Right renal cortex interstitium (tissue), 3 donors: ENCODE measurements at regions not wholly inside any gene's neighbourhood (a gene's known extent, or its start where the extent isn't known, plus 50 kb on each side); places are given as distances from the start of the nearest gene placed in this dataset.

Experiments used
- DNase-seq, 3 donors: peaks; one replicate each; pipeline ENCODE4 v3.0.0-alpha.2; 2013; ENCODE audit warnings: low read depth in 3 of 3, low spot score in 2 of 3

DNA sequence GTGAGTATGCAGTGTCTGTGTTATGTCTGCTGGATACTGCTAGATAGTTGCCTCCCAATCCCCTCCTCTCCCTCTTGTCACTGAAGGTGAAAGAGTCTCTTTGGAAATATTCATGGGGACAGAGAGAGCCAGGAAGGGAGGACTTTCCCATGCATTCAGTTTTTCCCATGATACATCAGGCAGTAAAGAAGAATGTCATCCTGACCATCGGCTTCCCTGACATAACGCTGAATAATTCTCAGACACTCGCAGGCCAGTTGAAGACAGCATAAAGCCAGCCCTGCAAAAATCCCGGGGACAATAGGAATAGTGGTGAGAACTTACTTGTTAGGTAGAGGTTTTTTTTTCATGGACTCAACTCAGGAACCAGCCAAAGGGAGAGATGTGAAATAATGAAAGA, 58.1 kb downstream of the KLF4 start:
- no peak for DNase-seq

DNA sequence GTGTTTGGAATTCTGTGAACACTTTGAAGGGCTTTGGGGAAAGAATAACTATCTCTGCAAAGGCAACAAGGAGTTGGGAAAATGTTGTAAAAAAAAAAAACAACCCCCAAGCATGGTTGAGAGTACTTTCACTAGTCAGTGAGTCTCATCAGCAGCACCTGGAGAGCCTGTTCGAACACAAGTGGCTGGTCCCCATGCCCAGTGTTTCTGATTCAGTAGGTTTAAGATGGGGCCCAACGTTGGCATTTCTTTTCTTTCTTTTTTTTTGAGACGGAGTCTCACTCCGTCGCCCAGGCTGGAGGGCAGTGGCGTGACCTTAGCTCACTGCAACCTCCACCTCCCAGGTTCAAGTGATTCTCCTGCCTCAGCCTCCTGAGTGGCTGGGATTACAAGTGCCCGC, 59.5 kb downstream of the KLF4 start:
- DNase-seq: no peak

DNA sequence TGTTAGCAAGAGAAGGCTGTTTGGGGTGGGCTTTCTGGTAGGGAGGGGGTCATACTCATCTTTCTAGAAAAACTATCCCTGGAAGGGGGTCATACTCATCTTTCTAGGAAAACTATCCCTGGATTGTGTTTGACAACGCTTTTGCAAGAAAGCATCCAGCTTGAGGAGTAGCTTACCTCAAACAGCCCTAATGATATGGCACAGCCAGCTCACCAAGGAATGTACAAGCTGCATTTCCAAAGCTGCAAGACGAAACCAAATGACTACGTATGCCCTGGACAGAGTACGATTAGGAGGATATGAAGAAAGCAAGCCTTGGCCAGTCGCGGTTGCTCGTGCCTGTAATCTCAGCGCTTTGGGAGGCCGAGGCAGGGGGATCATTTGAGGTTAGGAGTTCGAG, 63.4 kb downstream of the KLF4 start:
- no peak for DNase-seq

DNA sequence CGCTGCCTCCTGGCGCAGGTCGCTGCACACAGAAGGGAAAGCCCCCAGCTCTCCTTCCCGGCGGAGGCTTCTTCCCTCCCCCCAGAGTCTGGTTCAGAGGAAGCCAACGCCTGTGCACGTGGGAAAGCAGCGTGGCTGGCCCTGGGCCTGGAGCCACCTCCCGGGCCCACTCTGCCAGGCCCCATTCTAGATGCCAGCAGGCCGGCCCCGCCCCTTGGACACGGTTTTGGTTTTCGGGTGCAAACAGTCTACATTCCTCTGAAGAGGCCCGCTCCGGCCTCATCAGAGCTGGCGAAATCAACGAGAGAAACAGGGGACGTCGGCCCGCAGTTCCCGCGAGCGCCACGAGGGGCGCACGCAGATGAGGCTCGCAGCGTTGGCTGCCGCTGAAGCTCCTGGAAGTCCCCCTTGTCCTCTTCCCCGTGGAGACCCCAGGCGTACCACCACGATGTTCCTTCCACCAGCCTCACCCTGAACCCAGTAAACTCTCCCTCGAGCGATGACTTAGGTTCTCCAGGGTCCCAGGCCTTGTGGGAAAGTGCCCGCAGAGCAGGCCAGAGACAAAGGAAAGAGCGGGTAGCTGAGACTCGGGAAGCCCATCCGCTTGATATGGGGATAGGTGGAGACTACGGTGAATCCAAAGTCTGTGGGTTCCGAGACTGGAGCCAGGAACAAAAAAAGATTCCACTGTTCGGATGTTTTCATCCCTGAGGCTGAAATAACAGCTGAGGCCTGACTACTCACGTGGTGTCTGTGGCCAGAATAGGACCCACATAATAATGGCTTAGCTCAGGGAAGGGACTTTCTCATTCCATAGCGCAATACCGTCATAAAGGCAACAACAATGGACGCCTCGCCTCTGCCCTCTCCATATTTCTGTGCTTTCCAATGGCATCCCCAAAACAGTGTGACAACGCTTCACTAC, 64.2 kb downstream of the KLF4 start:
- DNase-seq: peak; percentile 19 to 62 (median 55)

DNA sequence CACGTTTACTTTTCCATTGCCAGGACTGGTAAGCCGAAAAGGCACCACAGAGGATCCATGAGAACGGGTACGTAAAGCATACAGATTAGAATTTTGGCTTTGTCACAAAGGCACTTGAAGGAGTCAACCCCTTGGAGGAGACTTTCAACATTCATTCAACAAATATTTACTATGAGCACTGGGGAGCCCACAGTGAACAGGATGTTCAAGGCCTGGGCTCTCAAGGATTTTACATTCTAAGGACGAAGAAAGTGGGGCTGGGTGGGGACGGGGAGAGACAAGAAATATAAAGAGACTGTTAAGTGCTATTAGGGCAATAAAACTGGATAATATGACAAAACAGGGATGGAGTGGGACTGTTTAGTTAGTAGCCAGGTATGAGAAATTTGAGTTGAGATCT, 66.0 kb downstream of the KLF4 start:
- no peak for DNase-seq

DNA sequence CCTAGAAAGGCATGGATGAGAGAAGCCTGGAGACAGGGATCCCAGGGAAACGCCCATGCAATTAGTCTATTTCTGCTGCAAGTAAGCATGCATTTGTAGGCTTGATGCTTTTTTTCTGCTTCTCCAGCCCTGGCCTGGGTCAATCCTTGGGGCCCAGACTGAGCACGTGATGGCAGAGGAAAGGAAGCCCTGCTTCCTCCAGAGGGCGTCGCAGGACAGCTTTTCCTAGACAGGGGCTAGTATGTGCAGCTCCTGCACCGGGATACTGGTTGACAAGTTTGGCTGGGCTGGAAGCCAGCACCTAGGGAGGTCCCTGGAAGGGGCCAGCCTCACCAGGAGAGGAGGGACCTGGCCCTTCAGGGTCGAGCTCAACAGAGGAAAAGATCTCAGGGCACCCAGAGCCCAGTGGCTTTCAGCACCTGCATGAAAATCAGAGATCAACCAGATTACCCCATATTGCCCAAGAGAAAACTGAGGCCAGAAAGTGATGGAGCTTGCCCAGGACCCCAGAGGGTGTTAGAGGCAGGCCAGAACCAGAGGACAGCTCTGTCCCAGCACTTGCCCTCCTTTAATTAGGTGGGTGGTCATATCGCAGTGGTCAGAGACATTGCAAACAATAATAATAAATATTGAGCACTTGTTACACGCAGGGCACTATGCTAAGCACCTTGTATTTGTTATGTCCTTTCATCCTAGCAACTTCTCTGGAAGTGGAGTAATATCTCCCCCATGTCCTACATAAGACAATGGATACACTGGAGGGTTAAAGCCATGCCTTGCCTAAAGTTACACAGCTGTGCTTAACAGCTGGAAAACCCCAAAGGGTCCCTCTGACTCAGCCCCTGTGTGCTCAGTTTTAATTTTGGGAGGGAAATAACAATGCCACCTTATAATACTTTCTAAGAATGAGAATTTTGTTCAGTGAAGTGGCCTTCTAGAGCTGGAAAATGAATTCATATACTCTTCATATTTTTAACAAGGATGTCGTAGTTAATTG, 67.1 kb downstream of the KLF4 start:
- DNase-seq: peak; percentile 31 to 55 (median 52)

DNA sequence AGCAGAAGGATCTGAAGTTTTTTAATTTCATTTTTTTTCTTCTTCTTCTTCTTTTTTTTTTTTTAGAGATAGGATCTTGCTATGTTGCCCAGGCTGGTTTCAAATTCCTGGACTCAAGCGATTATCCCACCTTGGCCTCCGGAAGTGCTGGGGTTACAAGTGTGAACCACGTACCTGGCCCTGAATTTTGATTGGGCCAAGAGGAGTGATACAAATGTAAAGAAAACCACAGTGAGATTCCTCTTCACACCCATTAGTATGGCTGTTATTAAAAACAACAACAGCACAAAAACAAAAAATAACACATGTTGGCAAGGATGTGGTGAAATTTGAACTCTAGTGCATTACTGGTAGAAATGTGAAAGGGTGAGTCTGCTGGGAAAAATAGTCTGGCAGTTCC, 79.1 kb downstream of the KLF4 start:
- no peak for DNase-seq

DNA sequence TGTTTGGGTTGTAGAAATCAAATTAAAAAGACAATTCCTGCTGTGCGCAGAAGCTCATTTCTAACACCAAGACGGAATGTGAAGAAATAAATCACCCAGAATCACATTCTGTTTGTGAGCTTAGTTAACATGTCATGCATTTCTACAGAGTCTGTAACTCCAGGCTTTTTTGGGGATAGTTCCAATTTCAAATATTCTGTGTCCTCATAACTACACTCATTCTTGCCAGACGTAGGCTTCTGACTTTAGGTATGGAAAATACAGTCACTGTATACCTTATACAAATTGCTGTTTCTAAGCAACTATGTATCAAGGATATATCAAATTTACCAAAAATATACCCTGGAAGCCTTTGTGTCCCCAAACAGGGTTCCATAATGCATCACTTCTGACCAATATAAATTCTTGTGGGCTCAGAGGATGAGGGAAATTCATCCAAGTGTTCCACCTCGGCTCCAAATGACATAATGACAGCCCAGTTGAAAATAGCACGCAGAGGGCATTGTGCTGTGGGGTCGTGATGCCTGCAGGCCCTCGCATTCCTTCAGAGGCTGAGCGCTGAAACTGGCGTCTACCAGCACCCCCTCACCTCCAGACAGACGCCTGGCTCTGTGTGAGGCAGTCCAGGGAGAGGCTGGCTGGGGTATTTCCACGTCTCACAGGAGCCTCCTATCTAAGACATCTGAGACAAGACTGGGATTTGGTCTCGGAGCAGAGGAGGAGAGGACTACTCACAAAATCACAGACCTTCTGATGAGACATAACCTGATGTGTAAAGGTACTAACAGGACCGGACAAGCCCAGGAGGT, 79.8 kb downstream of the KLF4 start:
- no peak for DNase-seq

DNA sequence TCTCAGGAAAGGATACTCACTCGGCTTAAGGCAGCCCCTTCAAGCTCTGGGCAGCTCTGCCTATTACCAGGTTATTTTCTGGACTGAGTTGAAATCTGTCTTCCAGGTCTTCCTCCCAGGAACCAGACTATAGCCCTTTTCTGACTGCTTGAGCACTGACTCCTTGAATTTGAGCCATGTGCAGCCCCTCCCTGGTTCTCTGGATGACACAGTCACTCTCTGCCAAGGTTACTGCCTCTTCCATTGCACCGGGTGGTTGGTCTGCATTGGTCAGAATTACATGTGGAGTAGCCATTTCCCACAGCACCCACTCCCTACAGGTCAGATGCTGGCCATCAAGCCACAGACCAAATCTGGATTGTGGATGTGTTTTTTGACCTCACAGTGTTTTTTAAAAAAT, 81.9 kb downstream of the KLF4 start:
- DNase-seq: no peak

DNA sequence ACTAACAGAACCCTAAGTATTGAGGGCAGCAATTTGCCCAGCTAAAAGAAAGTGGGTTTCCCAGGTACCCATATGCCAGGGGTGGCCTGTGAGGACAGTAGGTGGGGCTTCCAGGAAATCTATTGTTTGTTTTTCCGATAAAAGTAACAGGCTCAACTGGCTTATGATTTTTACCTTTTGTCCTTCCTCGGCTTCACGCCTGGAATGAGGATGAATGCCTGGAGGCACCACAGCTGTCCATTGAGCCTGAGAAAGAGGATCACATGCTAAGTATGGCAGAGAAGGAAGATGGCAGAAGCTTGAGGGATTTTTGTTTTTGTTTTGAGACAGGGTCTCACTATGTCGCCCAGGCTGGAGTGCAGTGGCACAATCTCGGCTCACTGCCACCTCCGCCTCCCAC, 84.1 kb downstream of the KLF4 start:
- DNase-seq: no peak

DNA sequence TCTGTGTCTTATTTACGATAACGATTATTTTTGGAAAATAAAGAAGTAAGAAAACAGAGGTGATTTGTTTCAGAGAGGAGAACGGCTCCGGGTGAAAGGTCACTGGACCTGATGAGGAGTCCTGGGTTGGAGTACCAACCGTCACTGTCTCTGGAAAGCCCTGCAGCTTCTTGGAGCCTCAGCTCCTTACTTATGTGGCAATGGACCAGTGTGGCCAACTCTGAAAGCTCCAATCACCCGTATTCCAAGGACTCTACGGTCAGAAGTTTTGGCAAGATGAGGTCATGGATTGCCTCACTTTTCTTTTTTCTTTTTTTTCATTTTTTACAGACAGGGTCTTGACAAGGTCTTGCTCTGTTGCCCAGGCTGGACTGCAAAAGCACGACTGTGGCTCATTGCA, 84.8 kb downstream of the KLF4 start:
- no peak for DNase-seq

DNA sequence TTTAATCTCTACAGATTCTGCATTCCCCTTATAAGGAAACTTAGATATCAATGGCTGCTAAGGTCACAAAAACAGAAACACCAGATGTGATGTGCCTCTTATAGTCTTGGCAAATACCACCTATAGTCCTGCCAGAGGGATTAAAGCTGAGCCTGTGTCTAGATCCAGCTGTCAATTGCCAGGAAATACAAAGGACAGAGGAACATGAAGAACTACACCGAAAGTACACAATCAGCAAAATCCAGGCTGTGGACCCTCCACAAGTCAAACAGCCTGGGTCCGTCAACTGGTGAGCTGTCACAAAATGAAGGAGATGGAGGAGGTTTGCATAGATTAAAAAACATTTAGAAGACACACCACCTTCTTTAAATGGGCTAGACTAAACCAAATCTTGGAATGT, 85.4 kb downstream of the KLF4 start:
- no peak for DNase-seq

DNA sequence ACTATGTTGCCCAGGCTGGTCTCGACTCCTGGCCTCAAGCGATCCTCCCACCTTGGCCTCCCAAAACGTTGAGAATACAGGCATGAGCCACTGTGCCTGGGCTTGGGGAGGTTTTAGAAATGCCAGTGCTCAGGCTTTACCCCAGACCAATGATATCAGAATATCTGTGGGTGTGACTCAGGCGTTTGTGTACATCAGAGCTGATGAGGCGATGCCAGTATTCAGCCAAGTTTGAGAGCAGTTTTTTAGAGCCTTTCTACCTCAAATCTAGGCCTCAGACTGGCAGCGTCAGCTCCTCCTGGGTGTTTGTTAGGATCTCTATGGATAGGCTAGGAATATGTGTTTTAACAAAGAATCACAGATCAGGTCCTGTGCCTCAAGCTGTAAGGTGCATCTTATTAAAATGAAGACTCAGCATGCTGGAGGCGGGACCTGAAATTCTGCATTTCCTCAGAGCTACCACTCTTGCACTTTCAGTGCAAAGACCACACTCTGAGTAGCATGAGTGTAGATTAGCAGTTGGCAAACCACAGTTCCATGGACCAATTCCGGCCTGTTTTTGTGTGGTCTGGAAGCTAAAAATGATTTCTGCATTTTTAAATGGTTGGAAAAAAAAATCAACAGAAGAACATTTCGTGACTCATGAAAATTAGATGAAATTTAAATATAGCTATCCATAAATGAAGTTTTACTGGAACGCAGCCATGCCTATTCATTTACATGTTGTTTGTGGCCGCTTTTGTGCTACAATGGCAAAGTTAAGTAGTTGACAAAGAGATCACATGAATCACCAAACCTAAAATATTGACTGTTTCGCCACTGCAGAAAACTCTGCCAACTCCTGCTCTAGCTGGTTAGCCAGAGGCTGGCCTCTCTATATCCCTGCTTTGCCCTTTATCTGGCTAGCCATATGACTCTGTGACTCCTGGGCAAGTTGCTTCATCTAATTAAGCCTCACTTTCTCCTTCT, 92.2 kb downstream of the KLF4 start:
- DNase-seq: no peak

DNA sequence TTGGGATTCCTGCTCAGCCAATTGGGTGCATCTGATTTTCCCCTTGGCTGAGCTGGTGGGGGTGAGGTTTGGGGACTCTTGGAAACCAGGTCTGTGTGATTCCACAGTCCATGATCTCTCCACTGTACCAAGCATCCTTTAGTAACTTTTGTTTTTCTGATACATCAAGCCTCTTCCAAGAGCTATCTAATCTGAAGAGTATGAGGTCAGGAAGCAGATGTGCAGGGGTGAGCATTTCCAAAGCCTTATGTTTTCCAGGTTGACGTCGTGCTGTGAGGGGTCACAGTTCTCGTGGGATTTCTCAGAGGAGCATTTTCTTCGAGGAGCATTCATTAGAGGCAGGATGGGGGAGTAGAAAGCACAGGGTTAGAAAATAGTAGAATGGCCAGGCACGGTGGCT, 95.3 kb downstream of the KLF4 start:
- DNase-seq: no peak

DNA sequence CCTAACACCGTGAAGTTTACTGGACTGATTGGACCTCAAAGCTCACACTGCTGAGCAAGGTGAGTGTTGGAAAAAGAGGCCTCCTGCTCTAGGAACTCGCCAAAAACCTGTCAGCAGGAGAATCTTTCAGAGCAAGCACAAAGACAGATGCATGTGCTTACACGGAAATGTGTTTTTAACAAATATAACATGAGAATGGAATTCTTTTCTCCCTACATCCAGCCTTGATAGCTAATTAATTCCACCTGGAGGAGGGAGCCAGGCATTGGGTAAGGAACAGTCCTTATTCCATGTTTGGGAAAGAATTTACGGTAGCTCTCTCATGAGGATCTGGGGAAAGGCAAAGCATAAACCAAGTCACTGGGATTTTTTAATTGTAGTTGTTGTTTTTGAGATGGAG, 98.8 kb downstream of the KLF4 start:
- DNase-seq: no peak

DNA sequence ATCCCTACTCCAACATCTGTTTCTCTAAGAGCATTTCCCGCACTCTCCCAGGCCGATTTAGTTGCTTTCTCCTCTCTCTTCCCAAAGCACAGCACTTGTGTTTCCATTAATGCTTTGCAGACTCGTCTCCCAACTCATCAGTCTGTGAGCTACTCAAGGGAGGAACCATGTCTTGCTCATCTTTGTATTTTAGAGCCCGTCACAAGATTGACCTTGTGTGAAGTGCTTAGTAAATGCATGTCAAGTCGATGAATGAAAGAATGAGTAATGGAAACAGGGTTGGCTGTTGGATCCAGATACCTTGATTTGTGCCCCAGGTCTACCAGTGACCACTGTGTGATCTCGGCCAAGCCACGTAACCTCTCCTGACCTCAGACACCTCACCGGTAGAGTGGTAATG, 99.3 kb downstream of the KLF4 start:
- DNase-seq: no peak

DNA sequence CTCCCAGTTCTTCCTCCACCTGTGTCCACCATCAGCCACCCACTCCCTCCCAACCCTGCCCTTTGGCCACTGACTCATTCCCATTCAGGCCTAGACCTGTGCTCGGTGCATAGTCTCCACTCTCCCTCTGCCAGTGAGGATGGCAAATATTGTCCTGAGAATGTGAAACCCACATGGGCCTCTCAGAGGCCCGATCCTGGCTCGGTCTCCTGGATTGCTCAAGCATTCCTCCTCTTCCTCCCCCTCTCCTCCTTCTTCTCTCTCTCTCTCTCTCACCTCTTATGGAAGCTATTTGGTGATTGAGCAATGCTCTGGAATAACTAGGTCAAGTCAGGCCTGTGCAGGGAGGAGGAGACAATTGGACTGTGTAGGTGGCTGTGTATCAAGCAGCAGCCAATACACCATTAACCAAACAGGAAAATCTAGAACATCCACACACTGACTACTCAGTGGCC, 99.9 kb downstream of the KLF4 start:
- no peak for DNase-seq

DNA sequence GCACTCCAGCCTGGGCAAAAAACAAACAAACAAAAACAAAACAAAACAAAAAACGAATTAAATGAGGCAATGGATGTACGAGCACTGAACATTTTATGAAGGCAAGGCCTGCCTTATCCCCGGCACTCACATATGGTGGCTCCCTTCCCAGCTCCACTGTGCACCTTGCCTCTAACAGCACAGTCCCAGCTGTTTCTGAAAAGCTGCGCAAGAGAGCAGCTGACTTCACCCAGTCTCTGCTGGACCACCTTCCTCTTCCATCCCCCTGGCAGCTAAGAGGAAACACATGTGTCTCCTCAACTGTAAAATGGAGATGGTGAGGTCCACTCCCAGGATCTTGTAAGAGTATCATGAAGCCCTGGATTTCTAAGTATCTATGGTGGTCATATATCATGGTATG, 100.7 kb downstream of the KLF4 start:
- no peak for DNase-seq

DNA sequence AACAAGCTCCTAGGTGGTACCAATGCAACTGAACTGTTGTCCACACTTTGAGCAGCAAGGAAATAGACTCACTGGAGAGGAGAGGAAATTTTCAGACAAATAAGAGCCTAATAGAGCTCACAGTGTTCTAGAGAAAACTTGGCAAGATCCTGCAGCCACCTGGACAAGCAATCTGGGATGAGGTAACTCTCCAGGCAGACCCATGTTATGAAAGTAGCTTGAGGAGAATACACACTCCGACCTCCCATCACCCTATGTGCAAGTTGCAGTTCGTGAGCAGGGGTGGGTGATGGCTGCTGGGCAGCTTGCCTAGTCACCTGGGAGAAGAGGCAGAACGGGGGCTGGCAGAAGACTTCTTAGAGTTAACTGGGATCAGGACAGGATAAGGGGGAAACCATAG, 102.2 kb downstream of the KLF4 start:
- no peak for DNase-seq

DNA sequence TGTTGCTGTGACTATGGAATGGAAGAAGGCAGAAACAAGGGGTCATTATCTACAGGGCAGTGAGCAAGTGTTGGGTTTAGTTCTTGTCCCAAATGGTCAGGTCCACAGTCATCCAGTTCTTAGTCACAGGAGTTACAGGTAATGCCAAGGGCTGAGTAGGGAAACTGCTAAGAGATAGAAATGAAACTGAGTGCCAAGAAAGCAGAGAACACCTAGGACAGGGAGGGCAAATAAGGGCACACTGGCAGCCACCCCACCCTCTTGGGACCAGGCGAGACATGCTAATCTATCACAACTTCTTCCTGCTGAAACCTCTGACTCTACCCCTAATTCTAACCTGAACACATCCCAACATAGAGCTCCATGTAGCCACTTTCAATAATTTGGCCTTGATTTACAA, 103.2 kb downstream of the KLF4 start:
- DNase-seq: no peak
